Keratinocyte (primary cell): ENCODE measurements at regions not wholly inside any gene's neighbourhood (a gene's known extent, or its start where the extent isn't known, plus 50 kb on each side); places are given as distances from the start of the nearest gene placed in this dataset.

ENCODE experiments used
- CTCF ChIP-seq, 3 experiments: IDR thresholded peaks in 1 of 3; conservative IDR thresholded peaks in 1 of 3; optimal IDR thresholded peaks in 1 of 3; 2 replicates in 2 of 3; 3 replicates in 1 of 3; pipeline versions ENCODE3 to v1.5.1; 2011; ENCODE audit warnings: low read length in 3 of 3, mild to moderate bottlenecking in 3 of 3, moderate library complexity in 2 of 3, control low read depth in 1 of 3, inconsistent platforms in 1 of 3; ENCODE audit not compliant: insufficient read depth in 2 of 3; ENCODE audit errors: extremely low read depth in 1 of 3
- EZH2 ChIP-seq: IDR thresholded peaks from one replicate; pipeline ENCODE4 v1.6.1; 2012; ENCODE audit warnings: inconsistent platforms, mild to moderate bottlenecking, low read length, moderate library complexity

- TF ChIP-seq CTCF (optimal IDR thresholded peaks at IDR 0.05 in 1 of 3, IDR thresholded peaks at IDR 0.05 in 1 of 3, conservative IDR thresholded peaks at IDR 0.05 in 1 of 3; ENCODE audit: extremely low read depth in 1 of 3, insufficient read depth in 2 of 3, low read length in 3 of 3) (no peak), EZH2 (no peak)
These were observed 63.8 kb upstream of the CAPRIN2 start for GRCh38 chr12:30818562-30818961.
